CD4-positive, alpha-beta T cell treated with Interleukin-15 for 1 hour (primary cell): ENCODE measurements at regions not wholly inside any gene's neighbourhood (a gene's known extent, or its start where the extent isn't known, plus 50 kb on each side); places are given as distances from the start of the nearest gene placed in this dataset.

Experiments used
- DNase-seq: peaks from one replicate; pipeline ENCODE4 v3.0.0-alpha.2; 2020

GRCh38 chr13:107906131-107906530 lies 309.2 kb downstream of the LIG4 start:
- DNase-seq: no peak

- no peak for DNase-seq
These were observed 313.3 kb downstream of the LIG4 start for GRCh38 chr13:107901996-107902562.

- DNase-seq: no peak
These were observed 314.1 kb downstream of the LIG4 start for GRCh38 chr13:107901230-107901629.

- no peak for DNase-seq
These were observed 314.6 kb downstream of the LIG4 start for GRCh38 chr13:107900775-107901174.

- DNase-seq: no peak
These were observed 329.2 kb downstream of the LIG4 start for GRCh38 chr13:107886118-107886517.

- DNase-seq: no peak
These were observed 330.8 kb downstream of the LIG4 start for GRCh38 chr13:107884564-107884963.

GRCh38 chr13:107883561-107884175 lies 331.7 kb downstream of the LIG4 start:
- no peak for DNase-seq

GRCh38 chr13:107882708-107883560 lies 332.4 kb downstream of the LIG4 start:
- no peak for DNase-seq

- no peak for DNase-seq
These were observed 334.0 kb downstream of the LIG4 start for GRCh38 chr13:107881362-107881761.

GRCh38 chr13:107874456-107874855 lies 340.9 kb downstream of the LIG4 start:
- DNase-seq: no peak

- DNase-seq: no peak
These were observed 341.4 kb downstream of the LIG4 start for GRCh38 chr13:107873926-107874325.

- DNase-seq: no peak
These were observed 344.9 kb downstream of the LIG4 start for GRCh38 chr13:107870400-107870799.

- no peak for DNase-seq
These were observed 347.4 kb downstream of the LIG4 start for GRCh38 chr13:107867701-107868661.

- DNase-seq: no peak
These were observed 348.3 kb downstream of the LIG4 start for GRCh38 chr13:107866941-107867623.

GRCh38 chr13:107866032-107866940 lies 349.1 kb downstream of the LIG4 start:
- DNase-seq: no peak

- no peak for DNase-seq
These were observed 349.7 kb downstream of the LIG4 start for GRCh38 chr13:107865643-107866031.

- DNase-seq: no peak
These were observed 350.1 kb downstream of the LIG4 start for GRCh38 chr13:107865318-107865575.

GRCh38 chr13:107864543-107865317 lies 350.6 kb downstream of the LIG4 start:
- no peak for DNase-seq

GRCh38 chr13:107860284-107860683 lies 355.1 kb downstream of the LIG4 start:
- no peak for DNase-seq

- DNase-seq: no peak
These were observed 360.5 kb downstream of the LIG4 start for GRCh38 chr13:107854880-107855279.

GRCh38 chr13:107852072-107852471 lies 363.3 kb downstream of the LIG4 start:
- no peak for DNase-seq
